ENCODE measurements at regions not wholly inside any gene's neighbourhood (a gene's known extent, or its start where the extent isn't known, plus 50 kb on each side); places are given as distances from the start of the nearest gene placed in this dataset.

GRCh38 chr1:195458365-195458764 lies 1149.9 kb downstream of the KCNT2 start:
- Histone ChIP-seq H3K36me3 (no peaks in the 10 kb centered on the region), H3K27ac (no peak overlapping the region), H3K9me3 (no peaks in the 10 kb centered on the region), H3K4me3 (no peak overlapping the region), H3K27me3 (replicated peaks; ENCODE audit: insufficient read depth) (no peaks in the 10 kb centered on the region), H3K4me1 (ENCODE audit: control insufficient read depth in 1 of 2, low read depth in 2 of 2) (no peaks in the 10 kb centered on the region)
- no peak for TF ChIP-seq CTCF (IDR thresholded peaks at IDR 0.05)
- DNase-seq (ENCODE audit: low spot score) = no peak
- ATAC-seq (ENCODE audit: insufficient number of reproducible peaks, low FRiP score, low read depth) = no peak

DNA sequence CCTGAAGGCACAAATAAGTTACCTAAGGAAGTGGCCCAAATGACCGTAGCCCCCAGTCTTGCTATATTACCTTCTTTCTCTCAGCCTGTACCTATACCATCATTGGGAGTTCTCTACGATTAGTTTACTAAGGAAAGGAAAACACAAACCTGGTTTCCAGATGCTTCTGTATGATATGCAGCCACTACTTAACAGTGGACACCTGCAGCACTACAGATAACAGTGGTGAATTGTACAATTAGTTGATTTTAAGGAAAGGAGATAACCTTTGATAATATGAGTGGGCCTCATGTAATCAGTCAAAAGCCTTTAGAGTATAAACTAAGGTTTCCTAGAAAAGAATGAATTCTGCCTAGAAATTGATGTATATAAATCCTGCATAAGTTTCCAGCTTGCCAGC lies 1157.4 kb downstream of the KCNT2 start:
- DNase-seq (ENCODE audit: low spot score) (no peak), ATAC-seq (ENCODE audit: insufficient number of reproducible peaks, low FRiP score, low read depth) (no peak)
- Histone ChIP-seq H3K4me1 (ENCODE audit: control insufficient read depth in 1 of 2, low read depth in 2 of 2) (no peaks in the 10 kb centered on the region), H3K4me3 (no peak overlapping the region), H3K36me3 (no peaks in the 10 kb centered on the region), H3K9me3 (no peaks in the 10 kb centered on the region), H3K27me3 (replicated peaks; ENCODE audit: insufficient read depth) (no peaks in the 10 kb centered on the region), H3K27ac (no peak overlapping the region)
- no peak for TF ChIP-seq CTCF (IDR thresholded peaks at IDR 0.05)

- no peak for DNase-seq (ENCODE audit: low spot score)
- Histone ChIP-seq H3K27me3 (replicated peaks; ENCODE audit: insufficient read depth) (no peaks in the 10 kb centered on the region), H3K4me1 (ENCODE audit: control insufficient read depth in 1 of 2, low read depth in 2 of 2) (no peaks in the 10 kb centered on the region), H3K36me3 (no peaks in the 10 kb centered on the region), H3K9me3 (no peaks in the 10 kb centered on the region), H3K4me3 (no peak overlapping the region), H3K27ac (no peak overlapping the region)
- TF ChIP-seq CTCF (IDR thresholded peaks at IDR 0.05) = no peak
- ATAC-seq (ENCODE audit: insufficient number of reproducible peaks, low FRiP score, low read depth) = no peak
These were observed 1168.6 kb downstream of the KCNT2 start for GRCh38 chr1:195439661-195440060.

DNA sequence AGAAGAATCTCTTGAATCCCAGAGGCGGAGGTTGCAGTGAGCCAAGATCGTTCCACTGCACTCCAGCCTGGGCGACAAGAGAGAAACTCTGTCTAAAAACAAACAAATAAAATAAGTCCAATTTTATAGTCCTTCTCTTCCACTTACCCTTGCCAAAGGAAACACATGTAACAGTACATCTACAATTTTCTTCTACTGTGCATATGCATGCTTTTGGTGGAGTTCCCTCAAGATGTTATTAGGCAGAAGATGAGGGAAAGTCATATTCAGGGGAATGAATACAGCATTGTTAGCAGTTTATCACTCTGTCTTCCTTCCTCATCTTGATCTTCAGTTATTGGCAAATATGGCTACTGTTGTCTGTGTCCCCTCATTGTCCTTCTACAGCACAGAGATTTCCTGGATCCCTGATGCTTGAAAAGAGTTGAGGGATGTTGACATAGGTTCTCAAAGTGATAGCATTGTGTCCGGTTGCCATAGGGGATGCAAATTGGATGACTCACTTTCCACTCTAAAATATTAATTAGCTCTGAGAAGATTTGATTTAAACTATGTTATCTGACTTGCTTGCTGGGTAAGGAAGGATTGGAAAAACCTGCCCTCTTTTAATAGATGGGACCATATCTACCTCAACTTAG lies 1173.6 kb downstream of the KCNT2 start:
- no peaks in the 10 kb centered on the region for H3K4me1 ChIP-seq (ENCODE audit: control insufficient read depth in 1 of 2, low read depth in 2 of 2)
- TF ChIP-seq CTCF (IDR thresholded peaks at IDR 0.05) = no peak
- H3K27me3 ChIP-seq (replicated peaks; ENCODE audit: insufficient read depth) = no peaks in the 10 kb centered on the region
- no peak for ATAC-seq (ENCODE audit: insufficient number of reproducible peaks, low FRiP score, low read depth)
- H3K36me3 ChIP-seq = no peaks in the 10 kb centered on the region
- no peak for DNase-seq (ENCODE audit: low spot score)
- no peak overlapping the region for H3K4me3 ChIP-seq
- no peak overlapping the region for H3K27ac ChIP-seq
- no peaks in the 10 kb centered on the region for H3K9me3 ChIP-seq

DNA sequence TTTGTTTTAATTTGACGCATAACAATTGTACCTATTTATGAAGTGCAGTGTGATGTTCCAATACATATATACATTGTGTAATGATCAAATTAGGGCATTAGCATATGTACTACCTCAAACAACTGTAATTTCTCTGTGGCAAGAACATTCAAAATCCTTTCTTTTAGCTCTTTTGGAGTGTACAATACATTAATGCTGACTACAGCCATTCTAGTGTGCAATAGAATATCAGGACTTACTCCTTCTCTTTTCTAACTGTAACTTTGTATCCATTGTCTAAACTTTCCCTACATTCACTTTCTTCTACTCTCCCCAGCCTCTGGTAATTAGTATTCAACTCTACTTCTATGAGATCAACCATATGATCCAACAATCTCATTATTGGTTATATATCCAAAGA lies 1177.4 kb downstream of the KCNT2 start:
- Histone ChIP-seq H3K9me3 (no peaks in the 10 kb centered on the region), H3K36me3 (no peaks in the 10 kb centered on the region), H3K27ac (no peak overlapping the region), H3K4me3 (no peak overlapping the region), H3K4me1 (ENCODE audit: control insufficient read depth in 1 of 2, low read depth in 2 of 2) (no peaks in the 10 kb centered on the region), H3K27me3 (replicated peaks; ENCODE audit: insufficient read depth) (no peaks in the 10 kb centered on the region)
- ATAC-seq (ENCODE audit: insufficient number of reproducible peaks, low FRiP score, low read depth) (no peak), DNase-seq (ENCODE audit: low spot score) (no peak)
- no peak for TF ChIP-seq CTCF (IDR thresholded peaks at IDR 0.05)
